Esophagus muscularis mucosa (tissue), 4 donors: ENCODE measurements at regions not wholly inside any gene's neighbourhood (a gene's known extent, or its start where the extent isn't known, plus 50 kb on each side); places are given as distances from the start of the nearest gene placed in this dataset.

Source experiments
- EP300 ChIP-seq: sonication (generic); formaldehyde crosslinking; IDR thresholded peaks from one replicate; pipeline ENCODE4 v1.6.1; 2017; ENCODE audit warnings: antibody characterized with exemption
- POLR2A ChIP-seq: fragments of 450-650 bp; IDR thresholded peaks from one replicate; pipeline ENCODE4 v1.6.1; 2017; ENCODE audit warnings: antibody characterized with exemption, moderate library complexity, mild to moderate bottlenecking, low read depth
- POLR2AphosphoS5 ChIP-seq, 2 donors: sonication (generic); formaldehyde crosslinking; IDR thresholded peaks; one replicate each; pipeline ENCODE4 v1.6.1; 2017; ENCODE audit warnings: antibody characterized with exemption in 2 of 2
- TF ChIP-seq, protein P1 (sequence below), 3 experiments: fragments of 200-600 bp in 2 of 3; fragments of 450-650 bp in 1 of 3; sonication (generic) in 2 of 3; IDR thresholded peaks; one replicate each; pipeline ENCODE4 v1.5.1; 2017 to 2019; ENCODE audit warnings: antibody characterized with exemption in 3 of 3, mild to moderate bottlenecking in 2 of 3, moderate library complexity in 1 of 3

GRCh38 chr1:119308130-119308700 lies 60.4 kb upstream of the HAO2 start:
- TF ChIP-seq, protein P1, sequence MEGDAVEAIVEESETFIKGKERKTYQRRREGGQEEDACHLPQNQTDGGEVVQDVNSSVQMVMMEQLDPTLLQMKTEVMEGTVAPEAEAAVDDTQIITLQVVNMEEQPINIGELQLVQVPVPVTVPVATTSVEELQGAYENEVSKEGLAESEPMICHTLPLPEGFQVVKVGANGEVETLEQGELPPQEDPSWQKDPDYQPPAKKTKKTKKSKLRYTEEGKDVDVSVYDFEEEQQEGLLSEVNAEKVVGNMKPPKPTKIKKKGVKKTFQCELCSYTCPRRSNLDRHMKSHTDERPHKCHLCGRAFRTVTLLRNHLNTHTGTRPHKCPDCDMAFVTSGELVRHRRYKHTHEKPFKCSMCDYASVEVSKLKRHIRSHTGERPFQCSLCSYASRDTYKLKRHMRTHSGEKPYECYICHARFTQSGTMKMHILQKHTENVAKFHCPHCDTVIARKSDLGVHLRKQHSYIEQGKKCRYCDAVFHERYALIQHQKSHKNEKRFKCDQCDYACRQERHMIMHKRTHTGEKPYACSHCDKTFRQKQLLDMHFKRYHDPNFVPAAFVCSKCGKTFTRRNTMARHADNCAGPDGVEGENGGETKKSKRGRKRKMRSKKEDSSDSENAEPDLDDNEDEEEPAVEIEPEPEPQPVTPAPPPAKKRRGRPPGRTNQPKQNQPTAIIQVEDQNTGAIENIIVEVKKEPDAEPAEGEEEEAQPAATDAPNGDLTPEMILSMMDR (IDR thresholded peaks at IDR 0.05): no peak
- TF ChIP-seq EP300: no peak
- no peak for TF ChIP-seq POLR2A
- TF ChIP-seq POLR2AphosphoS5 (IDR thresholded peaks at IDR 0.05): no peak
